ENCODE measurements at regions not wholly inside any gene's neighbourhood (a gene's known extent, or its start where the extent isn't known, plus 50 kb on each side); places are given as distances from the start of the nearest gene placed in this dataset.
"Not testable (repeated sequence)": the region's sequence is repeated elsewhere in the genome, so short reads cannot be mapped to it uniquely, and the experiment has no call there.

- DNase-seq (ENCODE audit: low read depth) = no peak
Observed at GRCh38 chr3:5357089-5357488, 169.6 kb downstream of the EDEM1 start.

DNA sequence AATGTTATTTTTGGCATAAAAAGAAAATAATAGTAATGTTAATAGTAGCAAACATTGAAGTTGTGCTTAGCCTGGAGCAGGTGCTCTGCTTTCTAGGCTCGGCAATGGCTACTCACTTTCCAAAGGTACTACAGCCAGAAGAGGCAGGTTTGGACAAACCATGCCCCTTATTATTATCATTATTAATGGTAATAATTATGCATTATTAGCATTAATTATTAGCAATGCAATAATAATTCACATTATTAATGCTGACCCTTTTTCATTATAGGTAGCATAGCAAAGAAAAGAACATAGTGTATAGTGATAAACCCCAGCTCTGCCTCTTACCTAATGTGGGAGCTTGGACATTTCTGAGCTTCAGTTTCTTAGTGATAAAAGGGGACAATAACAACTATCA lies 171.4 kb downstream of the EDEM1 start:
- DNase-seq (ENCODE audit: low read depth) = no peak

DNA sequence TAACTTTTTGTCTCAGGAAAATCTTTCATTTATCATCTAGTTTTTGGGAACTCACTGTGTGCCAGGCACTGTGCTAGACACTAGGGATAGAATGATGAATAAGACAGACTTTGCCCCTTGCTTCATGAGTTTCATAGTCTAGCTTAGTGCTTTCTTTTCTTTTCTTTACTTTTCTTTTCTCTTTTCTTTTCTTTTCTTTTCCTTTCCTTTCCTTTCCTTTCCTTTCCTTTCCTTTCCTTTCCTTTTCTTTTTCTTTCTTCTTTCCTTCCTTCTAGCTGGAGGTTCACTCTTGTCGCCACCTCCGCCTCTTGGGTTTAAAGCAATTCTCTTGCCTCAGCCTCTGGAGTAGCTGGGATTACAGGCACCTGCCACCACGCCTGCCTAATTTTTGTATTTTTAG lies 172.9 kb downstream of the EDEM1 start:
- DNase-seq (ENCODE audit: low read depth) = no peak

DNA sequence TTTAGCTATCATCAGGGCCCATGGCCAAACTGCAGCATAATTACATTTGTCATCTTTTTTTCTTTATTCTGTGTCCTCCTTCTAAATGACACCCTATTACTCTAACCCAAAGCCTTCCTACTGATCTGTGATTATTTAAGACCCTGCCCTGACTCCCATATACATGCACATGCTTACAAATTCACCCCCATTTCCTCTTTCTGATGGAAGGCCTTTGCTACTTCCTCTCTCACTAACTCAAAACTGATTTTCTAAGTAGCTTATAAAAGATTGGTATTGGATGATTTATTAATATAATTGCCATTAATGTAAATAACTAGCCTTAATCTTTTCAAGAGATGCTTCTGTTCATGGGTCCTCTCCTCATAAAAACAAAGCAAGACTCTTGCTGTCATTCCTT lies 179.2 kb downstream of the EDEM1 start:
- no peak for DNase-seq (ENCODE audit: low read depth)

GRCh38 chr3:5371555-5371954 lies 184.0 kb downstream of the EDEM1 start:
- DNase-seq (ENCODE audit: low read depth) = not testable (repeated sequence)

DNA sequence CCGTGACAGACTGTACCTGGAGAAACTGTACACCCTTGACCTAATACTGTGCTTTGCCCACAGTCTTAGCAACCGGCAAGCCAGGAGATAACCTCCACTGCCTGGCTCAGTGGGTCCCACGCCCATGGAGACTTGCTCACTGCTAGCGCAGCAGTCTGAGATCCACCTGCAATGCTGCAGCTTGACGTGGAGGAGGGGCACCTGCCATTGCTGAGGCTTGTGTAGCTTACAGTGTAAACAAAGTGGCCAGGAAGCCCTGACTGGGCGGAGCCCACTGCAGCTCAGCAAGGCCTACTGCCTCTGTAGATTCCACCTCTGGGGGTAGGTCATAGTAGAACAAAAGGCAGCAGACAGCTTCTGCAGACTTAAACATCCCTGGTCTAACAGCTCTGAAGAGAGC lies 189.3 kb downstream of the EDEM1 start:
- DNase-seq (ENCODE audit: low read depth) = no peak

GRCh38 chr3:5379266-5379665 lies 191.8 kb downstream of the EDEM1 start:
- DNase-seq (ENCODE audit: low read depth) = not testable (repeated sequence)

GRCh38 chr3:5383486-5384263 lies 196.2 kb downstream of the EDEM1 start:
- DNase-seq (ENCODE audit: low read depth) = not testable (repeated sequence)

DNA sequence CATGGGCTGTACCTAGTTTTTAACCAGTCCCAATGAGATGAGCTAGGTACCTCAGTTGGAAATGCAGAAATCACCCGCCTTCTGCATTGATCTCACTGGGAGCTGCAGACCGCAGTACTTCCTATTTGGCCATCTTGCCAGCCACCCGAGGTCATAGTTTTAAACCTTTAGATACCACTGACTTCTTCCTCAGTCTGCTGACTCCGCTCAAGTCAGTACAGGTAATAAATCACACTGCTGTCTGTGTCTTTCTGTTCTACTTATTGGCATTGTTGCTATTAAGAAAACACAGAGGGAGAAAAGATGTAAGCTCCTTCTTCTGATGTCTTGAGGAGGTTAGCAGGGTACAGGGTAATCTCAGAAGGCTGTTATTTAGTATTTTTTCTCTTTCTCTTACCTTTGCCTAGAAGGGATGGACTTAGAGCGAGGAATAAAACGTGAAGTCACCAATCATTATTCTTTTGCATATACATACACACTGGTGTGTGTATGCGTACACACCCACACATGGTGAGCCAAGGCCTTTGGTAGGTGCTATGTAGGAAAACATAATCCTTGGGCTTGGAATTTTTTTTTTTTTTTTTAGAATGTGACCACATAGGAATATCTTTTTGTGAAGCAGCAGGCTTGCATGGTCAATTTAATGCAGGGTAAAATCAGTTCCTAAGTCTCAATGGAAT lies 197.2 kb downstream of the EDEM1 start:
- DNase-seq (ENCODE audit: low read depth) = no peak

DNA sequence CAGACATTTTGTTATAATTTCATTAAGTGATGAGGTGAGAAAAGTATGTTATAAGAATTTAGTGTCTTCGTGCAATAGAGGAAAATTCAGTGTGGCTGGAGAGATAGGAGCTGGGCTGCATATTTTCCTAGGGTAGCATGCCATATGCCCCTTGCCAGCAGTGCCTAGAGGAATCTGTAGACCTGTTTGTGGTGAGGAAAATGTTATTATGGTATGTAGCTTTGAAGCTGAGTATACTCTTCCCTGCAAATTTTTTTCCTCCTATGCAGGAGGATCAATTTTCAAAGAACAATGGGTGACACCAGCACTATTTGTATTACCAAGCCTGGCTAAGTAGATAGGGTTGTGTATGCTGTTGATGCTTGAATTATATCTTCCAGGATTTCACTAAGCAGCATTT lies 200.6 kb downstream of the EDEM1 start:
- no peak for DNase-seq (ENCODE audit: low read depth)

DNA sequence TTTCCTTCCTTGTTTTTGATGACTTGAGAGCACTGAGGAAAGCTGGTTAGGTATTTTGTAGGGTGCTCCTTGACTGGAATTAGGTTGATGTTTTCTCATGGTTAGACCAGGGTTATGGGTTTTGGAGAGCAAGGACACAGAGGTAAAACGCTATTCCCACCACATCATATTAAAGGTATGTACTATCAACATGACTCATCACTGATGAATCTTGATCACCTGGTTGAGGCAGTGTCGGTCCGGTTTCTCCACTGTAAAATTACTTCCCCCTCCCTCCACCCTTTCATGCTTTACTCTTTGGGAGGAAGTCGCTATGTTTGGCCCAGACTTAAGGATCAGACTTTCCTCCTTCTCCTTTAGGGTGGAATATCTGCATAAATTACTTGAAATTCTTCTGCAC lies 201.6 kb downstream of the EDEM1 start:
- DNase-seq (ENCODE audit: low read depth) = no peak

- DNase-seq (ENCODE audit: low read depth) = no peak
Observed at GRCh38 chr3:5390221-5390620, 202.7 kb downstream of the EDEM1 start.

- no peak for DNase-seq (ENCODE audit: low read depth)
Observed at GRCh38 chr3:5390936-5391625, 203.6 kb downstream of the EDEM1 start.

DNA sequence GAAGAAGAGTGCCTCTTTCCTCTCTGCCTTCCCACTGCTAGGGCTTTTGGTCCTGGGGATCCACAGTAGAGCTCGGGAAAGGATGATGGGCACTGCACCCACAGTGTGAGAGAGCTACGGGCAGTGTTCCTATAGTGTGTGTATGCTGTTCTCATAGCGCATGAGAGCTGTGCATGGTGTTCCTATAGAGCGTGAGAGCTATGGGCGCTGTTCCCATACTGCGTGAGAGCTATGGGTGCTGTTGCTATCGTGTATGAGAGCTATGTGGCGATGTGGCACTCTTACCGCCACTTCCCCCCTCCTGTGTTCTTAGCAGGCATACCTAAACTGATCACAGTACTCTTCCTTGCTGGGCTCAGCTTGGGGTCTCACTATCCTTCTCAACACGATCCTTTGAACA lies 213.5 kb downstream of the EDEM1 start:
- DNase-seq (ENCODE audit: low read depth) = no peak

DNA sequence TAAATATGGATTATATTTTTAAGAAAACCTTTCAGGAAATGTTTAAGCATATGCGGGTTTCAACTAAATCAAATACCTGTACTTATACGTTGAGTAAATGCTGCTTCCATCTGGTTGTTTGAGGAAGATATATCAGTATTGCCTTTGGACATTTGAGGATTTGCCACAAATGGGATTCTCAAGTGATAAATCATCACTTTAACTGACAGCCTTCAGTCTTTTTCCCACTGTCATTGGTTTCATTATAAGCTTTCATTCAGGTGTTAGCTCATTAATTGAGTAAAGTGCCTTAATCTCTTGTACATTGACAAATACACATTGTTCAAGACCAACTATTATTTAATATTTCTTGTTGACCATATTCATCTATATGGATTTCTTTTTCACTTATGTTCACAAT lies 217.2 kb downstream of the EDEM1 start:
- DNase-seq (ENCODE audit: low read depth) = no peak

- no peak for DNase-seq (ENCODE audit: low read depth)
Observed at GRCh38 chr3:5411786-5412185, 224.3 kb downstream of the EDEM1 start.

DNA sequence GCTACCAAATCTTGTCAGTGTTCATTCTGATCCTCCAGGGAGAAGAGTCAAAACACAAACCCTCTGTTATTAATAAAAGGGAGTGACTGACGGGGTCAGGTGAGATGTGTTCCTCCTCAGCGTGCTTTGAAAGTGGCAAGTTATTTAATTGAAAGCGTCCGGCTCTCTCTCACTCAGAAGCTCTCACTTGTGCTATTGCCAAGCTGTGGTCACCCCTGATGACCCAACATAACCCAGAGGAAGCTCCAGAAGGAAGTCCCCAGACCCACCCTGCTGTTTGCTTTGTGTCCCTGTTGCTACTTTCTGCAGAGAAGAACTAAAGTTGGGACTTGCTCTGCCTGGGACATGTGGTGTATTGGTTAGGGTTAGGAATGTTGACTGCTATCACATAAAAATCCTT lies 235.6 kb downstream of the EDEM1 start:
- DNase-seq (ENCODE audit: low read depth) = no peak

- no peak for DNase-seq (ENCODE audit: low read depth)
Observed at GRCh38 chr3:5423523-5423922, 236.0 kb downstream of the EDEM1 start.

GRCh38 chr3:5425371-5425770 lies 237.9 kb downstream of the EDEM1 start:
- no peak for DNase-seq (ENCODE audit: low read depth)

DNA sequence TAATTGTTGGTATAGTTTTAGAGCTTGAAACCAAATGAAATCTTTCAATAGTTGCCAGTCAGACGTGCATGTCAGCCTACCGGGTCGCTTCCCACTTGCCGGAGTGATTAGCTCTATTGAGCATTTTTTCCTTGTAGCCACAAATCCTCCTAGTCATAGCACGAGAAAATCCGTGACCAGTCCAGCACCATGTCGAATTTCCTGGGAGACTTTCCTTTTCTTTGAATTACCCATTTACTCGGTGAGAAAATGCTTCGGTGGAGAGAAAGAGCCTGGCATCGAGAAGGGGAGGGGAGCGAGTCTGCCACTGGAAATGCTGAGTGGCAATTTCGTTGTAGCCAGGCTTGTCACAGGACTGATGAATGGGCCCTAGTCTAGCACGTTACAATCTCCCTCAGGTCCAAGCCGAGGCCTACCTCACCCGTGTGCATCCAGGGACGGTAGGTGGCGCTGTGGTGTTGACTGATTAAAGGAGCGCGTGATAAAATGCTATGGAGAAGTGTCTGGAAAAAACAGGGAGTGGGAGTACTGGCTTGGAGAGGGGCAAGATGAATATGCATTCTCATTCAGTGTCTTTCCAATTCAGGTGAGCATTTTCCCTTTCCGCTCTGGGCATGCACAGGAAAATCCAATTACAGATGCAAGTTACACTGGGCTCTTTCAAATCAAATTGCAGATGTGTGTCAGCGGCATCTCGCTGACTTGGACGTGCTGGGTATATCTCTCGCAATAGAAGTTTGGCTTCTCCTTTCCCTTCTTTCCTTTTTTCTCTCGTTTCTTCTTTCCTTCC lies 238.8 kb downstream of the EDEM1 start:
- no peak for DNase-seq (ENCODE audit: low read depth)

DNA sequence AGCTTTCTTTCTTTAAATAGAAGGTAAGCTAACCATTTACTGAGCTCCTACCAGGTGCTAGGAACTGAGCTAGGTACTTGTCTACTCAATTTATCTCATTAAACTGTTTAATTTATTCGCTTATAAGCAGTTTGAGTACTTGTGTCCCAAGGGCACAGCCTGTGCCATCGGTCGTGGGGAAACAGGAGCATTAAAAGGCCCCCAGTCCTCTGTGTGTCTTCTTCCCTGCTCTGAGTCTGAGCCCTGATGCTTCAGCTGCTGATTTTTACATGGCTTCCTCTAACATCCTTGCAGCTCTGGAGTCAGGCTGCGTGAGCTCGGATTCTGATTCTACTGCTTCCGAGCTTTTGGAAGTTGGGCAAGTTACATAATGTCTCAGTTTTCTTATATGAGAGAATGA lies 239.5 kb downstream of the EDEM1 start:
- no peak for DNase-seq (ENCODE audit: low read depth)

DNA sequence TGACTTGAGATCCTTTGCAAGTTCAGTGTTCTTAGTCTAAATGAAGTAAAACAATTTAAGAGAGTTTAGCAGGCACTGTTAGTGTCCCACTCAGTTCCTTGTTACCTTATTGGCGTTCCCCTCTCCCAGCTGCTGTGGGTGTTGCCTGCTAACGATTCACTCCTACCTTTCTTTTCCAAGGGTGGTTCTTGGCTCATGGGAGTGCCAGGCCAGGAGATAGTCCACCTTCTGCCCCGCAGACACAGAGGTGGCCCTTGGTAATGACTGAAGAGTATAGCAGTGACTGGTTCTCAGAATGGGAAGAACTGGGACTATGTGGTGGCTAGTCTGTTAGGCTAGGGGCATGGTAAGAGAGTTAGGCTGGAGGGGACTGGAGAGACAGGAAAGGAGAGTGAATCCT lies 240.4 kb downstream of the EDEM1 start:
- no peak for DNase-seq (ENCODE audit: low read depth)

Measured in GM04503 (cell line).